ENCODE measurements at regions not wholly inside any gene's neighbourhood (a gene's known extent, or its start where the extent isn't known, plus 50 kb on each side); places are given as distances from the start of the nearest gene placed in this dataset.

DNA sequence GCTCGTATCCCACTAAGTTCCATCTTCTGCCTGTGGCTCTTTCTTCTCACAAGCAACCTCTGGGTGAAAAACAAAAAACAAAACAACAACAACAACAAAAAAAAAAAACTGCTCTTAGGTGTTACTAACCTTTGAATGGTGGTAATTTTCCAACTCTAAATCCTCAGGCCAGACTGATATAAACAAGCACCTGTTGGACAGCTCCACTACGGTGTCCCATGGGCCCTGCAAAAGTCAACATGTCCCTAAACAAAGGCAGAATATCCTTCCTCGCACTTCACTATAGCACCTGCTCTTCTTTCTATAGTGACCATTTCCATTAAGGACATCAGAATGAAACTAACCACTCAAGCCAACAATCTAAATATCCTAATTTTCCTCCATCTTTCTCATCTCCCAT is 54.6 kb upstream of the PARM1 start:
- Histone ChIP-seq H3K36me3 (no peaks in the 10 kb centered on the region), H3K4me1 (peaks cover 10% of the 10 kb centered on the region), H3K4me3 (no peak overlapping the region), H3K27ac (no peak overlapping the region), H3K27me3 (no peaks in the 10 kb centered on the region), H3K9me3 (no peaks in the 10 kb centered on the region)
- no peak for DNase-seq (ENCODE audit: low spot score in 2 of 2)
- WGBS, result 81% methylated on average over 3 of the region's 3 CpGs
- no peak for TF ChIP-seq EP300 (IDR thresholded peaks at IDR 0.05)
- TF ChIP-seq POLR2AphosphoS5 (IDR thresholded peaks at IDR 0.05), result no peak
- TF ChIP-seq POLR2A (IDR thresholded peaks at IDR 0.05), result no peak
- TF ChIP-seq, protein P1, sequence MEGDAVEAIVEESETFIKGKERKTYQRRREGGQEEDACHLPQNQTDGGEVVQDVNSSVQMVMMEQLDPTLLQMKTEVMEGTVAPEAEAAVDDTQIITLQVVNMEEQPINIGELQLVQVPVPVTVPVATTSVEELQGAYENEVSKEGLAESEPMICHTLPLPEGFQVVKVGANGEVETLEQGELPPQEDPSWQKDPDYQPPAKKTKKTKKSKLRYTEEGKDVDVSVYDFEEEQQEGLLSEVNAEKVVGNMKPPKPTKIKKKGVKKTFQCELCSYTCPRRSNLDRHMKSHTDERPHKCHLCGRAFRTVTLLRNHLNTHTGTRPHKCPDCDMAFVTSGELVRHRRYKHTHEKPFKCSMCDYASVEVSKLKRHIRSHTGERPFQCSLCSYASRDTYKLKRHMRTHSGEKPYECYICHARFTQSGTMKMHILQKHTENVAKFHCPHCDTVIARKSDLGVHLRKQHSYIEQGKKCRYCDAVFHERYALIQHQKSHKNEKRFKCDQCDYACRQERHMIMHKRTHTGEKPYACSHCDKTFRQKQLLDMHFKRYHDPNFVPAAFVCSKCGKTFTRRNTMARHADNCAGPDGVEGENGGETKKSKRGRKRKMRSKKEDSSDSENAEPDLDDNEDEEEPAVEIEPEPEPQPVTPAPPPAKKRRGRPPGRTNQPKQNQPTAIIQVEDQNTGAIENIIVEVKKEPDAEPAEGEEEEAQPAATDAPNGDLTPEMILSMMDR (IDR thresholded peaks at IDR 0.05), result no peak

- Histone ChIP-seq H3K4me3 (no peak overlapping the region), H3K27ac (no peak overlapping the region), H3K4me1 (peaks cover 10% of the 10 kb centered on the region), H3K9me3 (no peaks in the 10 kb centered on the region), H3K36me3 (no peaks in the 10 kb centered on the region), H3K27me3 (no peaks in the 10 kb centered on the region)
- TF ChIP-seq POLR2AphosphoS5 (IDR thresholded peaks at IDR 0.05) (no peak), POLR2A (IDR thresholded peaks at IDR 0.05) (no peak), EP300 (IDR thresholded peaks at IDR 0.05) (no peak)
- TF ChIP-seq, protein P1 (IDR thresholded peaks at IDR 0.05), result no peak
- WGBS, result 79% methylated on average over 2 of the region's 2 CpGs
- no peak for DNase-seq (ENCODE audit: low spot score in 2 of 2)
These were observed 57.5 kb upstream of the PARM1 start for GRCh38 chr4:74875451-74875850.

DNA sequence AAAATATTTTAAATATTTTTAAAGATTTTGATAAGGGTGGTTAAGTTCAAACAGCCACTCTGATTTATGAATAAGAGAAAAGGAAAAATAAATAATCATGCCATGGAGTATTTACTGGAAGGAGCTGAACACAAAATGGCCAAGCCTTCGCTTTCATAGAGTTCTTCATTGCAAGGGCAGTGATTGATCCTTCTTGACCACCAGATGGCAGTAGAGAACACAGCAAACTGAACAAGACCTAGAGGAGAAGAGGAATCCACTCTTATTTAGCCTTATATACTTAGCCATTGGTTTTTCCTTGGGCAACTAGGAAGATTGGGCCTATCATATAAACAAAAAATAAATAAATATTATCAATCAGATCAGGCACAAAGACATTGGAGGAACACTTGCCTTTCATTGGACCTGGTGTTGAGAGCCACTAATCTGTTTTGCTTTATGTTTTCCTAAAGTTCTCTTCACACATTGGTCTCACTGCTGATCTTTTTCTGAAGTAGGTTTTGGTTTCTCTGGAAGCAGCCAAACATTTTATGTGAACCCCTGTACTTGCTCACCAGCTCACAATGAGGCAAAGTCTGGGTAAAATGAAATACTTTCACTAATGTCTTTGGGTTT is 58.1 kb upstream of the PARM1 start:
- TF ChIP-seq POLR2A (IDR thresholded peaks at IDR 0.05) (no peak), POLR2AphosphoS5 (IDR thresholded peaks at IDR 0.05) (no peak), EP300 (IDR thresholded peaks at IDR 0.05) (no peak)
- TF ChIP-seq, protein P1 (IDR thresholded peaks at IDR 0.05), result peak; percentile 56 to 86
- DNase-seq (ENCODE audit: low spot score in 2 of 2), result no peak
- 8% methylated on average over 1 of the region's 1 CpG for WGBS
- Histone ChIP-seq H3K27ac (no peak overlapping the region), H3K27me3 (no peaks in the 10 kb centered on the region), H3K4me3 (no peak overlapping the region), H3K36me3 (no peaks in the 10 kb centered on the region), H3K9me3 (no peaks in the 10 kb centered on the region), H3K4me1 (peaks cover 10% of the 10 kb centered on the region)

GRCh38 chr4:74873545-74874301 is 59.2 kb upstream of the PARM1 start:
- no peak for DNase-seq (ENCODE audit: low spot score in 2 of 2)
- H3K4me3 ChIP-seq, result no peak overlapping the region
- H3K9me3 ChIP-seq, result no peaks in the 10 kb centered on the region
- WGBS, result 37% methylated on average over 3 of the region's 3 CpGs
- no peaks in the 10 kb centered on the region for H3K27me3 ChIP-seq
- peaks cover 10% of the 10 kb centered on the region for H3K4me1 ChIP-seq
- H3K36me3 ChIP-seq, result no peaks in the 10 kb centered on the region
- TF ChIP-seq, protein P1 (IDR thresholded peaks at IDR 0.05), result no peak
- no peak for TF ChIP-seq POLR2AphosphoS5 (IDR thresholded peaks at IDR 0.05)
- TF ChIP-seq POLR2A (IDR thresholded peaks at IDR 0.05), result no peak
- TF ChIP-seq EP300 (IDR thresholded peaks at IDR 0.05), result no peak
- no peak overlapping the region for H3K27ac ChIP-seq

GRCh38 chr4:74858921-74859562 is 64.7 kb upstream of the BTC start:
- WGBS, result 54% methylated on average over 6 of the region's 6 CpGs

More at GRCh38 chr4:74858921-74859562, 64.7 kb upstream of the BTC start:
- no peak overlapping the region for H3K4me3 ChIP-seq
- H3K4me1 ChIP-seq, result no peaks in the 10 kb centered on the region
- H3K36me3 ChIP-seq, result no peaks in the 10 kb centered on the region
- DNase-seq (ENCODE audit: low spot score in 2 of 2), result no peak
- H3K27ac ChIP-seq, result no peak overlapping the region
- H3K9me3 ChIP-seq, result no peaks in the 10 kb centered on the region
- TF ChIP-seq EP300 (IDR thresholded peaks at IDR 0.05) (no peak), POLR2A (IDR thresholded peaks at IDR 0.05) (no peak), POLR2AphosphoS5 (IDR thresholded peaks at IDR 0.05) (no peak)
- TF ChIP-seq, protein P1 (IDR thresholded peaks at IDR 0.05), result no peak
- H3K27me3 ChIP-seq, result no peaks in the 10 kb centered on the region
